ENCODE measurements at regions not wholly inside any gene's neighbourhood (a gene's known extent, or its start where the extent isn't known, plus 50 kb on each side); places are given as distances from the start of the nearest gene placed in this dataset.
A peak's percentile ranks its signal among the peaks of the same experiment; 100 is the strongest.

GRCh38 chr4:104418286-104418685 lies 76.4 kb downstream of the CXXC4 start:
- Histone ChIP-seq H3K4me3 (ENCODE audit: low read length in 2 of 2) (no peak overlapping the region), H3K4me1 (ENCODE audit: control insufficient read depth, insufficient read depth, low read length) (no peaks in the 10 kb centered on the region), H3K9ac (ENCODE audit: low read length in 2 of 2) (no peak overlapping the region), H3K27ac (ENCODE audit: low read length) (no peak overlapping the region), H3K27me3 (ENCODE audit: control insufficient read depth in 1 of 2, insufficient read depth in 2 of 2, low read length in 2 of 2) (no peaks in the 10 kb centered on the region), H3K36me3 (ENCODE audit: control insufficient read depth in 2 of 2, insufficient read depth in 2 of 2, low read length in 2 of 2) (no peaks in the 10 kb centered on the region), H3K9me3 (ENCODE audit: control insufficient read depth in 2 of 2, low read length in 2 of 2) (no peaks in the 10 kb centered on the region)

DNA sequence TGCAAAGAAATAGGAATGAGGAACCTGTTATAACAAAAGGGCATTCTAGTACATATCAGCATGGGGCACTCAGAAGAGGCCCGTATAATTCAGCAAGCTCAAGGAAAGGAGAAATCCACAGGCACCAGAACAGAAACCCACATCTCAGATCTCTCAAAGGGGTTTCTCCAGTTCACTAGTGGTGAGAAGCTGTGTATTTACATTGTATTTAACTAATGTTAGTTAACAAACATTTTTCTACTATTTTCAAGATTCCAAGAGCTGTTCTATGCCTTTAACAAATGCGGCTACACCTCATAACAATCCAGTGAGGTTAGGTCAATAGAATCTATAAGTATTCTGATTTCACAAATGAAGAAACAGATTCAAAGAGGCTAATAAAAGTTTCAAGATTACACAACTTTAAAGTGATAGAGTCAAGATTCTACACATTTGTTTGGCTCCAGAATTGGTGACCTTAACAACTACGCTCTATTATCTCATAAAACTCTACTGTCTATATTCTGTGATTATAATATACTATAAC lies 77.3 kb downstream of the CXXC4 start:
- Histone ChIP-seq H3K27me3 (ENCODE audit: control insufficient read depth in 1 of 2, insufficient read depth in 2 of 2, low read length in 2 of 2) (no peaks in the 10 kb centered on the region), H3K9ac (ENCODE audit: low read length in 2 of 2) (no peak overlapping the region), H3K4me1 (ENCODE audit: control insufficient read depth, insufficient read depth, low read length) (no peaks in the 10 kb centered on the region), H3K27ac (ENCODE audit: low read length) (no peak overlapping the region), H3K4me3 (ENCODE audit: low read length in 2 of 2) (no peak overlapping the region), H3K9me3 (ENCODE audit: control insufficient read depth in 2 of 2, low read length in 2 of 2) (no peaks in the 10 kb centered on the region), H3K36me3 (ENCODE audit: control insufficient read depth in 2 of 2, insufficient read depth in 2 of 2, low read length in 2 of 2) (no peaks in the 10 kb centered on the region)

DNA sequence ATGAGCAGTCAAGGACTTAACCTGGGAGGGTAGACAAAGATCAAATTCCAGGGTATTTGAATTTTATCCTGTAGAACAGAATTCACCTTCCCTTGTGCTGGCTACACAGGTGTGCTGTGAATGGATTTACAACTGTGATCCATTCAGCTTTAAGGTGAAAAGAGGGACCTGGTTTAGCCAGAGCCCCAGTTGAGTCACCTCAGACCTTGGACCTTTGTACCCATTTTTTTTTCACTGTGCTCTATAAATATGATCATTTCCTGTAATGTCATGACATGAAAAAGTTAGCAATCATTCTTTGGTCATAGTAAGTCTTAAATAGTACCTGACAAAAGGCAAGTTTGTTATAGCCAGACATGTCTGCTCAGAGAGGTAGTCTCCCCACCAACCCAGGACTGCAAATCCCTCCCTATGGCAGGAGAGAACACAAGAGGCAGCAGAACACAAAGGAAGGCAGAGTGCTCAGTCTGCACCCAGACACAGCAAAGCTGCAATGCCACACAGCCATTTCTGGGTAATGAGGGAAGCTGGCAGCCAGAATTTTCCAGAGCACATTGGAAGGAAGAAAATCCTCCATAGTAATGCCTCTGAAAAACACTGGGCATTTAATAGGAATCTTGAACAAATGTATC lies 77.9 kb downstream of the CXXC4 start:
- H3K9ac ChIP-seq (ENCODE audit: low read length in 2 of 2) = no peak overlapping the region
- H3K27me3 ChIP-seq (ENCODE audit: control insufficient read depth in 1 of 2, insufficient read depth in 2 of 2, low read length in 2 of 2) = no peaks in the 10 kb centered on the region
- no peak overlapping the region for H3K27ac ChIP-seq (ENCODE audit: low read length)
- no peak overlapping the region for H3K4me3 ChIP-seq (ENCODE audit: low read length in 2 of 2)
- no peaks in the 10 kb centered on the region for H3K36me3 ChIP-seq (ENCODE audit: control insufficient read depth in 2 of 2, insufficient read depth in 2 of 2, low read length in 2 of 2)
- H3K9me3 ChIP-seq (ENCODE audit: control insufficient read depth in 2 of 2, low read length in 2 of 2) = no peaks in the 10 kb centered on the region
- no peaks in the 10 kb centered on the region for H3K4me1 ChIP-seq (ENCODE audit: control insufficient read depth, insufficient read depth, low read length)

- Histone ChIP-seq H3K9me3 (ENCODE audit: control insufficient read depth in 2 of 2, low read length in 2 of 2) (no peaks in the 10 kb centered on the region), H3K27me3 (ENCODE audit: control insufficient read depth in 1 of 2, insufficient read depth in 2 of 2, low read length in 2 of 2) (no peaks in the 10 kb centered on the region), H3K4me1 (ENCODE audit: control insufficient read depth, insufficient read depth, low read length) (no peaks in the 10 kb centered on the region), H3K27ac (ENCODE audit: low read length) (no peak overlapping the region), H3K36me3 (ENCODE audit: control insufficient read depth in 2 of 2, insufficient read depth in 2 of 2, low read length in 2 of 2) (no peaks in the 10 kb centered on the region), H3K4me3 (ENCODE audit: low read length in 2 of 2) (no peak overlapping the region), H3K9ac (ENCODE audit: low read length in 2 of 2) (no peak overlapping the region)
These were observed 81.2 kb downstream of the CXXC4 start for GRCh38 chr4:104413487-104413886.

- H3K27me3 ChIP-seq (ENCODE audit: control insufficient read depth in 1 of 2, insufficient read depth in 2 of 2, low read length in 2 of 2) = no peaks in the 10 kb centered on the region
- no peaks in the 10 kb centered on the region for H3K9me3 ChIP-seq (ENCODE audit: control insufficient read depth in 2 of 2, low read length in 2 of 2)
- H3K27ac ChIP-seq (ENCODE audit: low read length) = no peak overlapping the region
- no peak overlapping the region for H3K4me3 ChIP-seq (ENCODE audit: low read length in 2 of 2)
- H3K36me3 ChIP-seq (ENCODE audit: control insufficient read depth in 2 of 2, insufficient read depth in 2 of 2, low read length in 2 of 2) = no peaks in the 10 kb centered on the region
- H3K9ac ChIP-seq (ENCODE audit: low read length in 2 of 2) = no peak overlapping the region
- H3K4me1 ChIP-seq (ENCODE audit: control insufficient read depth, insufficient read depth, low read length) = no peaks in the 10 kb centered on the region
These were observed 82.3 kb downstream of the CXXC4 start for GRCh38 chr4:104412344-104412743.

GRCh38 chr4:104411502-104411901 lies 83.2 kb downstream of the CXXC4 start:
- Histone ChIP-seq H3K9ac (ENCODE audit: low read length in 2 of 2) (no peak overlapping the region), H3K36me3 (ENCODE audit: control insufficient read depth in 2 of 2, insufficient read depth in 2 of 2, low read length in 2 of 2) (no peaks in the 10 kb centered on the region), H3K4me1 (ENCODE audit: control insufficient read depth, insufficient read depth, low read length) (no peaks in the 10 kb centered on the region), H3K27me3 (ENCODE audit: control insufficient read depth in 1 of 2, insufficient read depth in 2 of 2, low read length in 2 of 2) (no peaks in the 10 kb centered on the region), H3K9me3 (ENCODE audit: control insufficient read depth in 2 of 2, low read length in 2 of 2) (no peaks in the 10 kb centered on the region), H3K4me3 (ENCODE audit: low read length in 2 of 2) (no peak overlapping the region), H3K27ac (ENCODE audit: low read length) (no peak overlapping the region)

- H3K4me1 ChIP-seq (ENCODE audit: control insufficient read depth, insufficient read depth, low read length) = no peaks in the 10 kb centered on the region
- no peak overlapping the region for H3K9ac ChIP-seq (ENCODE audit: low read length in 2 of 2)
- no peaks in the 10 kb centered on the region for H3K9me3 ChIP-seq (ENCODE audit: control insufficient read depth in 2 of 2, low read length in 2 of 2)
- H3K27ac ChIP-seq (ENCODE audit: low read length) = no peak overlapping the region
- no peak overlapping the region for H3K4me3 ChIP-seq (ENCODE audit: low read length in 2 of 2)
- no peaks in the 10 kb centered on the region for H3K36me3 ChIP-seq (ENCODE audit: control insufficient read depth in 2 of 2, insufficient read depth in 2 of 2, low read length in 2 of 2)
- H3K27me3 ChIP-seq (ENCODE audit: control insufficient read depth in 1 of 2, insufficient read depth in 2 of 2, low read length in 2 of 2) = no peaks in the 10 kb centered on the region
These were observed 85.8 kb downstream of the CXXC4 start for GRCh38 chr4:104408878-104409277.

GRCh38 chr4:104404361-104404760 lies 90.3 kb downstream of the CXXC4 start:
- Histone ChIP-seq H3K4me3 (ENCODE audit: low read length in 2 of 2) (no peak overlapping the region), H3K9ac (ENCODE audit: low read length in 2 of 2) (no peak overlapping the region), H3K4me1 (ENCODE audit: control insufficient read depth, insufficient read depth, low read length) (no peaks in the 10 kb centered on the region), H3K9me3 (ENCODE audit: control insufficient read depth in 2 of 2, low read length in 2 of 2) (no peaks in the 10 kb centered on the region), H3K36me3 (ENCODE audit: control insufficient read depth in 2 of 2, insufficient read depth in 2 of 2, low read length in 2 of 2) (no peaks in the 10 kb centered on the region), H3K27ac (ENCODE audit: low read length) (no peak overlapping the region), H3K27me3 (ENCODE audit: control insufficient read depth in 1 of 2, insufficient read depth in 2 of 2, low read length in 2 of 2) (no peaks in the 10 kb centered on the region)

- no peak overlapping the region for H3K27ac ChIP-seq (ENCODE audit: low read length)
- H3K27me3 ChIP-seq (ENCODE audit: control insufficient read depth in 1 of 2, insufficient read depth in 2 of 2, low read length in 2 of 2) = no peaks in the 10 kb centered on the region
- H3K4me3 ChIP-seq (ENCODE audit: low read length in 2 of 2) = no peak overlapping the region
- H3K9me3 ChIP-seq (ENCODE audit: control insufficient read depth in 2 of 2, low read length in 2 of 2) = no peaks in the 10 kb centered on the region
- no peaks in the 10 kb centered on the region for H3K4me1 ChIP-seq (ENCODE audit: control insufficient read depth, insufficient read depth, low read length)
- H3K36me3 ChIP-seq (ENCODE audit: control insufficient read depth in 2 of 2, insufficient read depth in 2 of 2, low read length in 2 of 2) = no peaks in the 10 kb centered on the region
- H3K9ac ChIP-seq (ENCODE audit: low read length in 2 of 2) = no peak overlapping the region
These were observed 99.5 kb downstream of the CXXC4 start for GRCh38 chr4:104395168-104395614.

DNA sequence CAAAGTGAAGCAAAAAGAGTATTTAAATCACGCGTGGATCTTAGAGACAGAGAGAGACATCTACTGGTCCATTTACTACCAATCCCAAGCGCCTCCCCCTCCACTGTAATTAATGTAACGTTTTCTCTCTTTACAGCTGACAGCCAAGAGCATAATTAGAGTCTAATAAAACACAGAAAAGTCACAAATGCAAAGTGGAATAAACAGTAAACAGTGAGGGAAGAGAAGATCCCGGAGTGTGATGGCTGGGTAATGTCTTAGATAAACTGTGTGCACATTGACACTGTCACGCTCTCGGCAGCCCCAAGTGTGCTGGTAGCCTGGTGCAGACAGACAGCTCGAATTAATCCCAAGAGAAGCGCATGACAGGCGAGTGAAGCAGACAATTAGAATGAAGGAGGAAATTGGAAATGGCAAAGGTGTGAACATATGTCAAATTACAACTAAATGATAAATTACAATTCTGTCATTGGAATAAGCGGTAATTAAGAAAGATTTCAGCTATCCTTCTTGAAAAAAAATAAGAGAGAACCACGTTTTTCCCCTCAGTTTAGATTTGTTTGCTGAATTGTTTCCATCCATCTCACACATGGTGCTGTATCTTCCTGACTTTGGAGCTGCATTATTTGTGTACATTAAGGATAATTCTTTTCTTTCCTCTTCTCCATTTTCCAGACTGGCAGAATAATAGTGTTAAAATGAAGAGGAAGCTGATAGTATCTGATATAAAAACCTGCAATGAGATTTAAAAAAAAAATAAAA lies 100.1 kb downstream of the CXXC4 start:
- Histone ChIP-seq H3K9me3 (ENCODE audit: control insufficient read depth in 2 of 2, low read length in 2 of 2) (no peaks in the 10 kb centered on the region), H3K9ac (ENCODE audit: low read length in 2 of 2) (no peak overlapping the region), H3K36me3 (ENCODE audit: control insufficient read depth in 2 of 2, insufficient read depth in 2 of 2, low read length in 2 of 2) (no peaks in the 10 kb centered on the region), H3K4me3 (ENCODE audit: low read length in 2 of 2) (peak overlapping the region; percentile 0 to 30), H3K4me1 (ENCODE audit: control insufficient read depth, insufficient read depth, low read length) (no peaks in the 10 kb centered on the region), H3K27ac (ENCODE audit: low read length) (no peak overlapping the region), H3K27me3 (ENCODE audit: control insufficient read depth in 1 of 2, insufficient read depth in 2 of 2, low read length in 2 of 2) (no peaks in the 10 kb centered on the region)

Measured in stomach smooth muscle (tissue), 2 donors.